Epithelial cell of esophagus (primary cell): ENCODE measurements at regions not wholly inside any gene's neighbourhood (a gene's known extent, or its start where the extent isn't known, plus 50 kb on each side); places are given as distances from the start of the nearest gene placed in this dataset.

ENCODE experiments used
- DNase-seq: peaks from one replicate; pipeline ENCODE4 v3.0.0; 2010; ENCODE audit warnings: low read depth
- H3K4me3 ChIP-seq: 2 replicates; pipeline ENCODE4 v1.5.1; 2011; ENCODE audit warnings: mild to moderate bottlenecking, low read length, control low read depth
- CTCF ChIP-seq: IDR thresholded peaks from 2 replicates; pipeline ENCODE4 v1.5.1; 2011; ENCODE audit warnings: low read depth, mild to moderate bottlenecking, low read length, control low read depth, inconsistent platforms; ENCODE audit not compliant: insufficient read depth; ENCODE audit errors: missing control alignments

- no peak for TF ChIP-seq CTCF
- no peak overlapping the region for H3K4me3 ChIP-seq
- DNase-seq = peak; percentile 46
Measured at GRCh38 chr21:16159213-16159970, 429.6 kb downstream of the USP25 start.

- TF ChIP-seq CTCF = no peak
- DNase-seq = no peak
- H3K4me3 ChIP-seq = no peak overlapping the region
Measured at GRCh38 chr21:16159971-16160350, 430.2 kb downstream of the USP25 start.

GRCh38 chr21:16162953-16163352 lies 433.2 kb downstream of the USP25 start:
- no peak overlapping the region for H3K4me3 ChIP-seq
- no peak for TF ChIP-seq CTCF
- peak; percentile 23 for DNase-seq

DNA sequence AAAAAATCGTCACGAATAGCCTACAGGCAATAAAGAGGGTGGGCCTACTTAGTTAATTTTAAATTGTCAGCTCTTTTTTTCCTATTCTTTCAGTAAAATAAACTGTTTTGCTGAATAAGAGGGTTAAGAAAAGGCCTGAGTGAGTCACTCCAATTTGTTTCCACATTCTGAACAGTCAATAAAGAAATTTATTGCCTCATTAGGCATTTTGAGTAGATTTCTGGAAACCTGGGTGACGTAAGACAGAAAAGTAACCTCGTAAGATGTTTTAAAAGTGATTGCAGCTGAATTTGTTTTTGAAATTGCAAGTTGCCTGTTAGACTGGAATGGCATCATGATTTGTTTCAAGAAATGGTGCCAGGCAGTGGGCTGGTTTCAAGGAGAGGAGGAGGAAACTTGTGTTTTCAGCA lies 439.3 kb downstream of the USP25 start:
- no peak overlapping the region for H3K4me3 ChIP-seq
- TF ChIP-seq CTCF = no peak
- DNase-seq = no peak

DNA sequence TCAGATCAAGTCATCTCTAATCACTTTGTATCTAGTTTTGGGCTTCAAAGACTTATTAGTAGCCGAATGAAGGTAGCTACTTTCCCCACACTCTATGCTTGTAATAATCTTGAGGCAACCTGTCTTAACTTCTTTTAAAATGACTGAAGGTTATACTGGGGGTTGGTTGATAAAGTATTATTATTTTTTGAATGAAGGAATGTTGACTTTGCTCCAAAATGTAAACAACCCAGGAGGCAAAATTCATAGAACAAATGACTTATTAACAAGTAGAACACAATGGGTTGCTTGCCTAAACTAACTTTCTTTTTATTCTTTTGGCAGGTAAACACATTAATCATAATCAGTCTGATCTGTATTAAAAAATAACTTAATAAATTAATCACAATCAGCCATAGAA lies 440.0 kb downstream of the USP25 start:
- no peak for TF ChIP-seq CTCF
- H3K4me3 ChIP-seq = no peak overlapping the region
- DNase-seq = no peak

DNA sequence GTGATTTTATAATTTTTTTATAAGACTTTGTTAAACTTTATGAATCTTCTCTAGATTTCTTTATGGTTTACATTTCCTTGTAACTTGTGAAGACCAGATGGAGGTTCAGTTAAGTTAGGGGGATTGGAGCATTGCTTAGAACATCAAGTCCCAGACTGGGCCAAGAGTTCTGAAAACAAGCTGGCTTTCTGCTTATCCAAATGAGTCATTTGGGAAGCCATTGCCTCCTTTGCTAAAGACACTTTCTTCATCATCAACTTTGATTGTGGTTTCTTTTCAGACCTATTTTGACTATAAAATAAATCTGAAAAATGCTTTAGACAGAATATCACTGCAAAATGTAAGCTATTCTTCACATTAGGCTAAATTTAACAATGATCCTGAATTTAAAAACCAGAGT lies 446.8 kb downstream of the USP25 start:
- H3K4me3 ChIP-seq = no peak overlapping the region
- DNase-seq = no peak
- no peak for TF ChIP-seq CTCF

GRCh38 chr21:16177532-16177931 lies 447.8 kb downstream of the USP25 start:
- DNase-seq = no peak
- no peak overlapping the region for H3K4me3 ChIP-seq
- no peak for TF ChIP-seq CTCF
